HG03460 (cell line): ENCODE measurements at regions not wholly inside any gene's neighbourhood (a gene's known extent, or its start where the extent isn't known, plus 50 kb on each side); places are given as distances from the start of the nearest gene placed in this dataset.

Source experiments
- ATAC-seq: cut with Tn5 transposase; IDR thresholded peaks from one replicate; pipeline ENCODE4 v1.9.1; 2021; ENCODE audit not compliant: unreplicated experiment

DNA sequence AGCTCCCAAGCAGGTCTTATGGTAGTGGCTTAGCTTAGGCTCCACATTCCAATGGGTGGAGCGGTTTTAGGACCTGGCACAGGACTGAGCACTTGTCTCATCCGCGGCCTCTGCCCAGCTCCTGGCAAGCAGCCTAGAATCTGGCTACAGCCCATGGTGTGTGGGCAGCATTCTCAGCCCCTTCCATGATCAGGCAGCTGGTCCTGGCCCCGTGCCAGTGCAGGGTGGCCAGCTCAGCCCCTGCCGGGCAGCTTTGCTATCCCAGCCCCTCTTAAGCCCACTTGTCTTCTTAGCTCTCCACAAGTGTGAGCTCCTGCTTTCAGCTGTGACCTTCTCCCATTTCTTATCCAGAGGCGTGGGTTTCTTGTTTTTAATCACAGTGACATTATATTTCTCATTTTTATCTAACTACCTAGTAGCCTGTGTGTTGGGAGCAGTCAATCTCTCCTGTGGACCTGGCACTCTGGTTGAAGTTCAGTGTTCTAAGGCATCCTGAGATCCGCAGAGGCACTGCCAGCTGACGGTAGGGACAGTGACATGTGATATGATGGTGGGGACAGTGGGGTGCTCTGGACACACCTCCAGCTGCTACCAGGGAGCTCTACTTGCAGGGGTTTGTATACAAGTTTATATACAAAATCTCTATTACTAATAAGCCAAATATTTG, 84.5 kb upstream of the PRNP start:
- no peak for ATAC-seq

DNA sequence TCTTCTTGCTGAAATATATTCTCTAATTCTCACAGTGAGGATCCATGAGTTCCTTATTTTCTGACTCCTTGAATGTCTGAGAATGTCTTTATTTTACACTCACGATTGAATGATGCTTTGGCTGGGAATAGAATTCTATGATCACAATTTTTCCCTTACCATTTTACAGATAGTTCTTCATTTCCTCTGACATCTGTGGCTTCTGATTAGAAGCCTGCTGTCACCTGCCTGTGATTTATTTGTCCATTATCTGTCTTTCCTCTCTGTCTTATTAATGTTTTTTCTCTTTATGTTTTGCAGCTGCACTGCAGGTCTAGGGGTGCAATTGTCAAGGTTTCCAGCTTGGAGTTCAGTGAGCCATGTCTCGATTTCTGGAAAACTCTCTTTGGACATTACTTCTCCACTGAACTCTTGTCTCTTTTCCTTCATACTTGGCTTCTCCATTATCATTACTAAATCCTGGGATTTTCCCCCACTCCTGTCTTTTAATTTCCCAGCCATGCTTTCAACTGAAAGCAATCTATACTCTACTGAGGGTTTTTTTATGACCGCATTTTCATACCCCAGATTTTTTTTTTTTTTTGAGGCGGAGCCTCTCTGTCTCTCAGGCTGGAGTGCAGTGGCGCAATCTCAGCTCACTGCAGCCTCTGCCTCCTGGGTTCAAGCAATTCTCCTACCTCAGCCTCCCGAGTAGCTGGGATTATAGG, 85.8 kb upstream of the PRNP start:
- no peak for ATAC-seq

DNA sequence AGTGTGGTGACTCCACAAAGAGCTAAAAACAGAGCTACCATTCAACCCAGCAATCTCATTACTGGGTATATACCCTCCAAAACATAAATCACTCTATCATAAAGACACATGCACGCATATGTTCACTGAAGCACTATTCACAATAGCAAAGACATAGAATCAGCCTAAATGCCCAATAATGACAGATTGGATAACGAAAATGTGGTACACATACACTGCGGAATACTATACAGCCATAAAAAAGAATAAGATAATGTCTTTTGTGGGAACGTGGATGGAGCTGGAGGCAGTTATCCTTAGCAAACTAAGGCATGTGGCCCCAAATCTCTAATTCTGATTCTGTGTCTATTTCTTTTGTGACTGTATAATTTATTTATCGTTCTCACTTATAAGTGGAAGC, 89.0 kb upstream of the PRNP start:
- no peak for ATAC-seq

DNA sequence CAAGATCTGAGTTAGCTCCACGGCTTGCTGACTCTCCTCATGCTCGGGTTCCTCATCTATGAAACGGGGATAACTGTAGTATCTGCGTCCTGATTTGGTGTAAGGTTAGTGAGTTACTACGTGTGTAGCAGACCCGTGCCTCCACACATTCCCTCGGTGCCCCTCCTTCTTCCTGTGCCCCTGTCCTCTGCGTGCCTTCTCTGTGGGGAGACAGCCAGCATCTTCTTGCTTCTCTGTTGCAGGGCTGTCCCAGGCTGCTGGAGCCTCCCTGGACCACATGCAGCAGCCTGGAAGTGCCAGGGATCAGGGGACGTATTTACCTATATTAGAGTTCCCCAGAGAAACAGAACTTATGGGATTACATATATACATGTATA, 93.1 kb upstream of the PRNP start:
- no peak for ATAC-seq

DNA sequence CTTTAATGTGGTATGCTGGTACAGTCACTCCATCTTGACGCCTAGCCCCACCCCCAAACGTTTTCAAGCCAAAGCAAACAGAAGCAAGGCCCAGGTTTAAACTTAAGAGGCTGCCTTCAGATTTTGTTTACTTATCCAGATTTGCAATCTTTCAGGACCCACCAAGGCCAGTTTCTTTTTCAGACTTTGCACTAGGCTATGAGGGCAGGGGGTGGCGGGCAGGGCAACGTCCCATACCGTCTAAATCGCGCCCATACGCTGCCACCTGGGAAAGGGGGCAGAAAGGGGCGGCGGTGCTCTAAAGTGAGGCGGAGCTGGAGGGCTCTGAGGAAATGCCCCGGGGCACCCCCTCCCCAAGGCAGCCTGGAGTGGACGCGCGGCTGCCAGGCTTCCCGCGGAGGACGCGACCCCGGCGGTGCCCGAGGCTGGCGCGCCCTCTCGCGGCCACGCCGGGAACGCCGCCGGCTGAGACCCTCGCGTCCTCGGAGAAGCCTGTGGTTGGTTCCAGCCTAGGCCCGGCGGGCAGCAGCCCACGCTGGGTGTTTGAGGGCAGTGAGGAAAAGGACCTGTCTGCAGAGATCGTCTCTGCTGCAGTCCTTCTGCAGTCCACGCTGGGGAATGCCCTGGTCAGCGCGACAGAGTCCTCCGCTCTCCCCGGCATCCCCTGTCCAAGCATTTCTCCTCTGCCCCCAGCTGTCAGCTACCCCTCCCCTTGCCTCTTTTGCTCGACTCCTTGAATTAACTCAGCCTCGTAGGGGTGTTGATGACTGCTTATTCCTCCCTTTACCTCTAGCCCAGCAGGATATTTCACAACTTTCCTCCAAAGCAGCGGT, 93.7 kb upstream of the PRNP start:
- ATAC-seq: no peak

DNA sequence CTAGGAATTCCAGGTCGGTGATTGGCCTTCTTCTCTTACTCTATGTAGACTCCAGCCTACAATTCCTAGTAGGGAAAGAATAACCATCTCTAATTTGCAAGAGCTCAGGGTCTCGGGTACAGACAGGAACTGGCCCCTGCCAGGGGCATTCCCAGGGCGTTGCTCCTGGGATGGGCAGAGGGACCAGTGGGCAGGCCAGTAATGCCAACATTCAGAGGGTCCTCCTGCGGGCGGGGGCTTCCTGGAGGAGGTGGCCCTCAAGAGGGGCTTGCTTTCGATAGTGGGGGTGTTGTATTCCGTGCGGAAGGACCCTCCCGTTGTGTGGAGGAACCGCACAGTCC, 94.3 kb upstream of the PRNP start:
- no peak for ATAC-seq

DNA sequence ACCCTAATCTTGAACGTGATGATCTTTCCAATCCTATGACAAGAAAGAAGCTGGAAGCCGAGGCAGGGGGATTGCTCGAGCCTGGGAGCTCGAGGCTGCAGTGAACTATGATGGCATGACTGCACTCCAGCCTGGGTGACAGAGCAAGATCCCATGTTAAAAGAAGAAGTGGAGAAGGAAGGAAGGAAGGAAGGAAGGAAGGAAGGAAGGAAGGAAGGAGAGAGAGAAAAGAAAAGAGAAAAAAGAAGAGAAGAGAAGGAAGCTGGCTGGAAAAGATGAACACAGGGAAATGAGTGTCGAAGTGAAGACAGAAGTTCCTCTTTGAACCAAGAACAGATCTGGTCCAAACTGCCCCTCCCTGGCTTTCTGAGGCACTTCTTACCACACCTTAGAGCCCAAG, 100.5 kb upstream of the PRNP start:
- ATAC-seq: no peak

DNA sequence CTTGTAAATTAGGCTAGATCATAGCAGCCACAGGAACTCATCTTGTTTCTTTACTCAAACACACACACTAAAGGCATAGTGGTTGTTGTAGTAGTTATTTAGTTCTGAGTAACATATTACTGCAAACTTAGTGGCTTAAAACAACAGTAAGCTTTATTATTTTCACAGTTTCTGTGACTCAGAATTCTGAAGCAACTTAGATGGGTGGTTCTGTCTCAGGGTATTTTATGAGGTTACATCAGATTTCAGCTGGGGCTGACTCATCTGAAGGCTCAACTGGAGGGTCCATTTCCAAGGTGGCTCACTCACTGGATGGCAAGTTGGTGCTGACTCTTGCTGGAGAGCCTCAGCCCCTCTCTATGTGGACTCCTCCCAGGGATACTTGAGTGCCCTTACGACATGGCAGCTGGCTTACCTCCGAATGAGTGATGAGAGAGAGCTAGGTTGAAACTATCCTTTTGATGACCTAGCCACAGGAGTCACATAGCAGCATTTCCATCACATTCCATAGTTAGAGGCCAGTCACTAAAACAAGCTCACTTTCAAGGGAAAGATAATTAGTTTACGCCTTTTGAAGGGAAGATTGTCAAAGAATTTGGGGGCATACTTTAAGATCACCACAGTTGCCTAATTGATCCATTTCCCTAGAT, 101.0 kb upstream of the PRNP start:
- no peak for ATAC-seq

DNA sequence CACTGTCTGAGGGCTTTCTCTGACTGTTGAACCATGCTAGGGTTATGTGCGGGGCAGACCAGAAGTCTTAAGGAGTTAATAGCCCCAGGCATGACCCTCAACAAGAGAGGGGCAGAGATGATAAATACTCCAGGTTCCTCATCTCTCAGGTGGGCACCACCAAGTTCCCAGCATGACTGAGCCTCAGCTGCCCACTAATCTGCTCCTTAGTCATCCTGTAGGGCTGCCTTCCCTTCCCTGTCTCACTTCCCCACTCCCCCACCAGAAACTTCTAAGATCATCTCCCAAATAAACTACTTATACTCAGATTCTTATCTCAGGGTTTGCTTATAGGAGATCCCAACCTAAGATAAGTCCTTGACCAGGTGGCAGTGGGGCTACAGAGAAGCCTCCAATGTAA, 101.7 kb upstream of the PRNP start:
- ATAC-seq: no peak

DNA sequence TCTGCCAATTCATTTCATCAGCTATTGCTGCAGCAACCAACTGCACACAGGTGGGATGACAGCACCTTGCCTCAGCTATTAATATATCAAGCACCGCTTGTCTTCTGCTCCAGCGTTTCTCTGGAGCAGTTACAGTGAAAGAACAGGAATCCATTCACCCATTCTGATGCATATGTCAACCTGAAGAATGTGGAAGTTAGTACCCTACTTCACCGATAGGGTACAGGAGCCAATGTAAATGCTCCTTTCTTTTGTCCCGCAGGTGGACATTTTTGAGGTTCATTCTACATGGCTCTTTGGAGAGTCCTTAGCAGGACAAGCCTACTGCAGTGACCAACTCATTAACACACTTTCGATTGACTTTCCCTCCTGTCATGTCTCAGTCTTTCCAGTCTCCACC, 104.4 kb upstream of the PRNP start:
- ATAC-seq: no peak

DNA sequence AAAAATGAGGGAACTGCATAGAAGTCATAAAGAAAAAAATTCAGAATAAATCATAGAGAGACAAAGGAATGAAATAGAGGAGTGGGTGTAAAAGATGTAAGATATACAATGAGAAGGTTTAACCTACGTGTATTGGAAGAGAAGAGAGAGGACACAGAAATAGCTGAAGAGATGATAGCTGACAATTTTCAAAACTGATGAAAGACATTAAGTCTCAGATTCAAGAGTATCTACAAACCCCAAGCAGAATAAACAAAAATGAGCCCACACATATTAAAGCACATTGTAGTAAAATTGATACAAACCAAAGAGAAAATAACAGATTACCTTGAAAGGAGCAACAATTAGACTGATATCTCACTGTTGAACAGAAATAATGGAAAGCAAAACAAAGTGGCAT, 107.9 kb upstream of the PRNP start:
- no peak for ATAC-seq

DNA sequence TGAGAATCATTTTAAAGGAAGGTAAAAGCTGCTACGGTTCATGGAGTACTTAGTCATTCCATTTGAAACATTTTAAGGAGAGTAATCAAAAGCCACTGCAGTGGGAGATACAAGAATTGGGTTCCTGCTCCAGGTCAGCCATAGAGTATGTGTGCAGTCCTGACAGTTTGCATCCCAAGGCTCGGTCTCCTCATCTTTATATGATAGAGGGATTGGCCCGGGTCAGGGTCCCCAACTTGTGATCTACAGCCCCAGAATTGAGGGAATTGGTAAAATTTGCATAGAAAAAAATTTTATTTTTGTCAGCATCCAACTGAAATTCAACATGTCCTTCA, 111.9 kb upstream of the PRNP start:
- ATAC-seq: no peak

DNA sequence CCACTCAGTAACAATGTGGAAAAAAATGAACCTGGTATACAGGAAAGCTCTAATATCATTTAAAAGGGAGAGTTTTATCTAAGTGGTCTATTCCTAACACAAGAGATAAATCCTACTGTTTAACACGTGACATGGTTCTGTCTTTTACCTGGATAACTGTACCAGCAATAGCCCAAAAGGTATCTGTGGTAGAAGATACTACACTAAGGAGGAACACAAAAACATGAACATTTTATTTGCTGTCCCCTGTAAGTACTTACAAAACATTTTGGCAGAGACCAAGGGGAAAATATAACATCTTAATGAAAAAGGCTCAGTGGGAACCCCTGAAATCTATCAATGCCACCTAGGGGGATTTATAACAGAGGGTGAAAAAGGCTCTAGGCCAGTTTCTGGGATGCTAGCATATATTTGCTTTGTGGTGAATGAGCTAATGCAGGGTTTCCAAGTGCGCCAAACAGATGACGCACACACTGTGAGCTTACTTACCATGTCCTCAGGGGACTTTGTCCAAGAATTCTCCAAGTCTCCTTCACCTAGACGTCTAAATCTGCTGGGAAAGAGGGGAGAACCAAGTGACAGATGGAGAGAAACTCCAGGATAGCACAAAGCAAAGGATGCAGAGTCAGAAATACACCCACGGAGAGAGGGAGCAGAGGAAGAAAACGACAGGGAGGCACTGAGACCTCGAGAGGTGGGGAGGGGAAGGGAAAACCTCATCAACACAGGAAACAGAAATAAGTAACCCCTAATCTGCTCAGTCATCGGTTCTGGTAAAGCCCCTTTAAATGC, 112.5 kb upstream of the PRNP start:
- ATAC-seq: no peak

DNA sequence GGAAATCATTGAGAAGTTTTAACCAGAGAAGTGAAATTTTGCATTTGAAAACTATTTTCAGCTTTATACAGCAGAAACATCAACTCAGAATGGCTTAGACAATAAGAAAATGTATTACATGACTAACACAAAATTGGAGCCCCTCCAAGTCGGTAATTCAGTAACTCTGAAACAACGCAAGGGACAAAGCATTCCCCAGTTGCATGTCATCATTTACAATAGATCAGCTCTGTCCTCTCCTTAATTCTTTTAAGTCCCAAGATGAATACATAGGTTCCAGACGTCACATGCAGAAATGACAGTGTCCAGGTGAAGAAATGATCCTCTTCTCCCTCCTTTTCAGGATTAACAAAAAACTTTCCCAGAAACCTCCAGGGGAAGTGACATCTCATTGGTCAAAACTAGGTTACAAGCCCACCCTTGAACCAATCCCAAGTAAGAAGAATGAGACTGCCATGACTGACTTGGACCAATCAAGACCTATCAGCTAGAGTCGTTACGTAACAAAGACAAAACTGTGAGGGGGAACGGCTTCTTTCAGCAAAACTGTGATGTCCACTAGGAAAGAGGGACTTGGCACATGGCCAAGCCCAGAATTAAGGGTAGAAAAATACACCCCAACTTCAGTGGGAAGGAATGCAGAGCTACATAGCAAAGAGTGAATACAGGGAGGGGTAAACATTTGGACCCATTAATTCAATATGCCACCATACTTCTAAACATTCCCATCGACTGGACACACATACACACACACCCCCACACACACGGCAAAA, 114.3 kb upstream of the PRNP start:
- no peak for ATAC-seq

DNA sequence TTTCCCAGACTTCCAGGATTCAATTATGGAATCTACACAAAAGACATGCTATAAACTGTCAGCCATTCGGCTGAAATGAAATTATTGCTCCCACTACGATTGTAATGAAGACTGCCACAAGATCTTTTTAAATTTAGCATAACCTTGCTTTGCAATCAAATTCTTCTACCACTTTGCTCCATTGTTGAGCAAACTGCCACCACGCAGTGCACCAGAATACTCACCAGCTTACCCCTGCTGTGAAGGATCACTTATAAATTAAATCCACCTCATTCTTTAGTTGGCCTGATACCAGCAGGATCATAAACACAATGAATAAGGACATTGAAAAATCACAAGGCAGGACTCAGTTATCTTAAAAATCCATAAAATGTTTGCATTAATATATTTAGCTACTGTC, 116.4 kb upstream of the PRNP start:
- no peak for ATAC-seq

DNA sequence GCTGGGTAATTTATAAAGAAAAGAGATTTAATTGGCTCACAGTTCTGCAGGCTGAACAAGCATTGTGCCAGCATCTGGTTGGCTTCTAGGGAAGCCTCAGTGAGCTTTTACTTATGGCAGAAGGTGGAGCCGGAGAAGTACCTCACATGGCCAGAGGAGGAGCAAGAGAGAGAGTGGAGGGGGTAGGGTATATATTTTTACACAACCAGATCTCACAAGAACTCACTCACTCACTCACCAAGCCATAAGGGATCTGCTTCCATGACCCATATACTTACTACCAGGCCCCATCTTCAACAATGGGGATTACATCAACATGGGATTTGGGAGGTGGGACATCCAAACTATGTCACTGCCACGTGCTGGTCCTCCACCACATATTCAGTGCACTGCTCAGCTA, 117.2 kb upstream of the PRNP start:
- no peak for ATAC-seq

DNA sequence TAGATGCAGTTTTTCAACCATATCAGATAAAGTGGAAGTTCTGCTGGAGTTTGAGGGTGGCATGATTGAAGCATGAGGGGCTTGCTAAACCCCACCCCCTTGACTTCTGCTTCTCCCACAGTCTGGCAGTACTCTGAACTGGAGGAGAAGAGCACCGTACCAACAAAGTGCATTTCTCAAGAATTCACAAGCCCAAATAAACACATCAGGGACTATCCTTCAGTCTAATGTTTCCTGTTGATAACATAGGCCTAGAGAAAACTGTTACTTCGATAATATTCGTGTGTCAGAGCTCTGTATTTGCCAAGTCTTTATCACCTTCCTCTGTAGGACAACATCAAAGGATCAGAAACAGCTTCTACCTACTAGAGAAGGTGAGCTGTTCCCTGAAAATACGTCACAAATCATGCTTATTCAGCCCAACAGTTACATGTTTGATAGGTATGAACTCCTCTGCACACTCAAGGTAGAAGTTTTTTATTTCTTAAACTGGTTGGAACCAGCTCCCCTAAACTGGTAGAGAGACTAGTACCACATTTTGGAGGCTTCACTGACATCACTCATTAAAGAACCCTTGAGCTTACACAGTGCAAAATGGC, 117.8 kb upstream of the PRNP start:
- no peak for ATAC-seq

DNA sequence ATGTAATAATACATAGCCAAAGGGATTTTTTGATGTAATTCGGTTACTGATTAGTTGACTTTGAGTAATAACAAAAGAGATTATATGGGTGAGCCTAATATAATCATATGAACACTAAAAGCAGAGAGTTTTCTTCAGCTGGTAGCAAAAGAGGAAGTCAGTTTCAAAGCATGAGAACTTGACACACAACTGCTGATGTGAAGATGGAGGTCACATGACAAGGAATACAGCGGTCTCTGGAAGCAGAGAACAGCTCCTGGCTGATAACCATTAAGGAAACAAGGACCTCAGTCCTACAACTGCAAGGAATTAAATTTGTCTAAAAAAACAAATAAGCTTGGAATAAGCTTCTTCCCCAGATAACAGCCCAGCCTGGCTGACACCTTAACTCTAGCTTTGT, 119.1 kb upstream of the PRNP start:
- ATAC-seq: no peak

DNA sequence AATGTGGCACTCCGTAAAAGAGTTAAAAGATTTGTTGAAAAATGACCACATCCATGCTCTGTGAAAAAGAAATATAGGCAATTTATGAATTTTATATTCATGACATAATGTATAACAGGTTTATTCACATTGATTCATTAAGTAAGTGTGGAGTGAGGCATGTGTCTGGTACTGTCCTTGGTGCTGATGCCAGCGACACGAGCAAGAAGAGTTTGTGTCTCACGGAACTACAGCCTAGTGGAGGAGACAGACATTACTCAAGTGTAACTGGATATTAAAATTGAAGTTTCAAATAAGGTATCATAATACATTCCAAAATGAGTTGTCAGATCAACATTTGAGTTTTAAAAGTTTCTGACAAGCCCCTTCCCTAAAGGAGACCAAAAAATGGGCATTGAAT, 122.7 kb upstream of the PRNP start:
- ATAC-seq: no peak

DNA sequence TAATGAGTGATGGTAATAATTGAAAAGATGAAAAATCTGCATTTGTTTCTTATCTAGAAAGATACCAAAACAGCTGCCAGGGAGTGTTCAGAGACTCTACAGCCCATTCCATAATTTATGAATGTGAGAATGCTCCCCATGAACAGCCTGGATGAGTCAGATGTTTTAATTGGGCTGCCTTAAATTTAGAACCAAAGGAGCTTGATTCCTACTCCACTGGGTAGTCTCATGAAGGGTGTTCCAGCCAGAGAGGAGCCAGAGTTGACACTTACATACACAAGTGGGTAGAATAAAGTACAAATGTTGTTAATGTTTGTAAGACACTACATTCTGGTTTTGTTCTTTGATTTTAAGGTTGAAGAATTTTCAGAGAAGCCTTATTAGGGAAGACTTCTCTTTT, 123.2 kb upstream of the PRNP start:
- no peak for ATAC-seq
